Fibroblast of pulmonary artery (primary cell): ENCODE measurements at regions not wholly inside any gene's neighbourhood (a gene's known extent, or its start where the extent isn't known, plus 50 kb on each side); places are given as distances from the start of the nearest gene placed in this dataset.

Source experiments
- DNase-seq: peaks from one replicate; pipeline ENCODE4 v3.0.0-alpha.2; 2010; ENCODE audit warnings: low read depth
- H3K4me3 ChIP-seq: replicated peaks from 2 replicates; pipeline ENCODE4 v1.5.1; 2011; ENCODE audit warnings: low read depth, mild to moderate bottlenecking, control low read depth, low read length, moderate library complexity
- TF ChIP-seq, protein P1 (sequence below): IDR thresholded peaks from 2 replicates; pipeline ENCODE4 v1.5.1; 2011; ENCODE audit warnings: mild to moderate bottlenecking, control low read depth, low read length, inconsistent platforms; ENCODE audit errors: missing control alignments

DNA sequence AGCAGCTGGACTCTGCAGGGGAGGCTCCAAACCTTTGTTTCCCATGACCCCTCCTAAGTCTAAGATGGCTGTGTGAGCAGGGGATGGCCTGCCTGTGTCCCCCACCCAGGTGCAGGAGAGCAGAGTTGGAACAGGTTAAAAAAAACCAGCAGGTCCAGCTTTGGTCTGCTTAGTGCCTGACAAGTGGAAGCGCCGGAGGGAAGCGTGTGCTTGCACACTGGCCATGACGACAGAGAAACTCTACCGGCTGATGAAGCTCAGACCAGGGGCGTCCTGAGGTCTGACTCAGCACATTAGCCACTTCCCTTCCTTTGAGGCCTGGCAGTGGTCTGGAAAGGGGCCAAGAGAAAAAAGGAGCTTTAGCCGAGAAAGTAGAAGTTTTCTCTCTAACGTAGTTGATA is 280.1 kb downstream of the VRK1 start:
- peak; percentile 3 for DNase-seq
- no peak overlapping the region for H3K4me3 ChIP-seq
- TF ChIP-seq, protein P1, sequence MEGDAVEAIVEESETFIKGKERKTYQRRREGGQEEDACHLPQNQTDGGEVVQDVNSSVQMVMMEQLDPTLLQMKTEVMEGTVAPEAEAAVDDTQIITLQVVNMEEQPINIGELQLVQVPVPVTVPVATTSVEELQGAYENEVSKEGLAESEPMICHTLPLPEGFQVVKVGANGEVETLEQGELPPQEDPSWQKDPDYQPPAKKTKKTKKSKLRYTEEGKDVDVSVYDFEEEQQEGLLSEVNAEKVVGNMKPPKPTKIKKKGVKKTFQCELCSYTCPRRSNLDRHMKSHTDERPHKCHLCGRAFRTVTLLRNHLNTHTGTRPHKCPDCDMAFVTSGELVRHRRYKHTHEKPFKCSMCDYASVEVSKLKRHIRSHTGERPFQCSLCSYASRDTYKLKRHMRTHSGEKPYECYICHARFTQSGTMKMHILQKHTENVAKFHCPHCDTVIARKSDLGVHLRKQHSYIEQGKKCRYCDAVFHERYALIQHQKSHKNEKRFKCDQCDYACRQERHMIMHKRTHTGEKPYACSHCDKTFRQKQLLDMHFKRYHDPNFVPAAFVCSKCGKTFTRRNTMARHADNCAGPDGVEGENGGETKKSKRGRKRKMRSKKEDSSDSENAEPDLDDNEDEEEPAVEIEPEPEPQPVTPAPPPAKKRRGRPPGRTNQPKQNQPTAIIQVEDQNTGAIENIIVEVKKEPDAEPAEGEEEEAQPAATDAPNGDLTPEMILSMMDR = no peak

DNA sequence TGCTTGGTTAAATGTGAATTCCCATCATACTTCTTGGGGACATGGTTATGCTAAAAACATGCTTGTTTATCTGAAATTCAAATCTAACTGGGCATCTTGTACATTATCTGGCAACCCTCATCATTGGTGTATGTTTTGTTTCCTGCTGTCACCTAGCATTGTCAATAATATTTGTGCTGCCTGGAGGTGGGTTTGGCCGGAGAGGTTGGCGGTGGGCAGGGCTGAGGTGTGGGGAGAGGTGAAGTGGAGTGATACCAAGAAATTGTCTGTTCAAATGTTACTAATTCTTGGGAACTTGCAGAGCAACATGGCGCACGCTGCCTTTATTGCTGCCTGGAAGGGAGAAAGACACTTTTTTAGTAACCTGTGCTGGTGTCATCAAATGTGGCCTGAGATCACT is 280.5 kb downstream of the VRK1 start:
- DNase-seq = no peak
- TF ChIP-seq, protein P1 = no peak

DNA sequence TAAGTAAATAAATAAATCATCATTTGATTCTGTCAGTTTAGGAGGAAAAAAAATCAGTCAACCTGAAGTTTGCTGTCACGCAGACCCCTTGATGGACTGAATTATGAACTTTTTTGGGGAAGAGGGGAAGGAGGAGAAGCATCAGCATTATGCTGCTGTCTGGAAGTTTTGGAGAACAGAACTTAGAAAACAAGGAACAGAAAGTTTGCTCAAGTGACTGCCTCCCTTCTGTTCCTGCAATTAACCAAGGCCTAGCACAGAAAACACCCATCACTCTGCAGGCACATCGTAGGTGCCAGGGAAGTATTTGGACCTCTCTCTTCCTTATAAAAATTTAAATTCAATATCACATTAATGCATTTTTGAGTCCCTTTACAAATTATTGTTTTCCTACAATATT is 283.8 kb downstream of the VRK1 start:
- TF ChIP-seq, protein P1 = no peak
- no peak overlapping the region for H3K4me3 ChIP-seq
- no peak for DNase-seq

More for the DNA sequence above, 280.5 kb downstream of the VRK1 start:
- H3K4me3 ChIP-seq = no peak overlapping the region

DNA sequence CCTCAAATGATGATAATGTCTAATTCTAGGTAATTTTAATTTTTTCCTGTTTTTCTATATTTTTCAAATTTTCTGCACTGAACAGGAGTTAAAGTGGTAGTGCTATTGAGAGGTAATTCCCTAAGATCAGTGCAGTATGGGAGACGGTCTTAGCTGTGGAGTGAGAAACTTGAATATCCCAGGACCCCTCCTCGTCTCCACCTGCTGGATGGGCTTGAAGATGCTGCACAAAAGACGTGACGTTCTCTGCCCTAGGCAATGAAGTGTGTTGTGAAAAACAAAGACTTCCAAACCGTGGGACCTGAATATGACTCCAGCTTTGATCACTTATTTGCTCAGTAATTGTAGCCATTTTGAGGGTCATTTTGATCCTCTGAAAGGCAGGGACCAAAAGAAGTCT is 298.1 kb downstream of the VRK1 start:
- DNase-seq = no peak
- TF ChIP-seq, protein P1 = no peak
- no peak overlapping the region for H3K4me3 ChIP-seq

DNA sequence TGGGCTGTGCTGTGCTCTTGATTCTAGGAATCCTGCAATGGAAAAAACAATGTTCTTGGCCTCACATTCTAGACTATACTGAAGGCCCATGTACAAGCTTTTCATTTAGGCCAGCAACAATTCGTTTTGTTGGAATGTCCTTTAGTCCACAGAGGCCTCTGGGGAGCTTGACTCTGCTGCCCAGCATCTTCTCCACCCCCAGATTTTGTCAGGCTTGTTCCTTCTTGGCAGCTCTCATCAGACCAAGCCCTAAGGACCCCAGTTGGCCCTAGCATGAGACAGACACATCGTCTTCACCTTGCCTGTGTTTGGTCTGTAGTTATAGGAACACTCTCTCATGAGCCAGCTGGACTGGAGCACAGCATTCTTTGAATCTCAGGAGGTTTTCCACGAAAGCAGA is 300.1 kb downstream of the VRK1 start:
- TF ChIP-seq, protein P1 = no peak
- no peak overlapping the region for H3K4me3 ChIP-seq
- DNase-seq = no peak

DNA sequence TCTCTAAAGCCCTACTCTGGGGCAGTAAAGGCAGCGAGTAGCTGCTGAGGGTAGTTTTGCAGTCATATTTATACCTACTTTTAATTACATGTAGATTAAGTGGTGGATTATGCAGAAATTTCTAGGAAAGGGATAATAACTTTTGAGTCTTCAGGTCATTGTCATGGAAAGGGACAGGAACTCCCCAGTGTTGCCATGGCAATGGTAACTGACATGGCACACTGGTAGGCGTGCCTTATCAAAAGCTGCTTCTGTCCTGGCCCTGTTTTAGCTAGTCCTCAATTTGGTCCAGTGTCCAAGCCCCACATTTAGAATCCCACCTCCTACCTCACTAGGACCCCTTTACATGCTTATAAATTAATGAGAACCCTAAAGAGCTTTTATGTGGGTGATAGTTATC is 303.1 kb downstream of the VRK1 start:
- no peak for DNase-seq
- no peak overlapping the region for H3K4me3 ChIP-seq
- TF ChIP-seq, protein P1 = no peak

DNA sequence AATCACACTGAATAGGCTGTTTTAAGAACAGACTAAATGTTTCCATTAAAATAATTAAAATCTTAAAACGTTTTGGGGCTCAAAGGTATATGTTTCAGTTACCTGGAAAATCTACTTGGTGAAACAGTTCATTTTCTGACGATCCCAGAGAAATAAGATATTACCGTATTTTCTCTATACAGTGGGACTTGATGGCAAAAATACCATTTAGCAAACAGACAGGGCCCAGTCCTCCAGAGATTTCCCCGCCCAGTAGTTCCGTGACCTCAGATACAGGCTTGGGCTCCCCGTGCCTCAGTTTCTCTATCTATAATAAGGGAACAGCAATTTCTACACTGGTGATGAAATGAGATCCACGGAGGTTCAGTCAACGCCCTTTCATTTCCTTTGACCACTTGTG is 304.4 kb downstream of the VRK1 start:
- DNase-seq = no peak
- TF ChIP-seq, protein P1 = no peak
- no peak overlapping the region for H3K4me3 ChIP-seq
